HCT116 (cell line): ENCODE measurements at regions not wholly inside any gene's neighbourhood (a gene's known extent, or its start where the extent isn't known, plus 50 kb on each side); places are given as distances from the start of the nearest gene placed in this dataset.

Experiments
- ATAC-seq: fragments of 200-7000 bp; cut with Tn5 transposase; 2 replicates; pipeline ENCODE4 v1.9.1; 2020; ENCODE audit warnings: mild to moderate bottlenecking, moderate library complexity
- BruUV-seq: library from RNA; stranded (reverse); fragments of 400-500 nt; replicated peaks from 2 replicates; lab custom pipeline; 2021; lab: Mats Ljungman, UMichigan
- CTCF ChIA-PET: fragments of 300-600 bp; sonication (Branson Sonifier 250); formaldehyde crosslinking; loops from one replicate; lab custom pipeline; 2021; ENCODE audit warnings: antibody characterized with exemption; lab: Charles Lee
- POLR2A ChIA-PET: fragments of 300-600, 350-600 bp; sonication (Branson Sonifier 250); formaldehyde crosslinking; loops from one replicate; lab custom pipeline; 2021; ENCODE audit warnings: antibody characterized with exemption; lab: Charles Lee
- RAD21 ChIA-PET, 2 experiments: fragments of 300-600 bp; sonication (Branson Sonifier 250); formaldehyde crosslinking; loops; one replicate each; lab custom pipeline; 2023; ENCODE audit warnings: low total read pairs in 2 of 2; ENCODE audit not compliant: uncharacterized antibody in 2 of 2, unreplicated experiment in 2 of 2, low non-redundant PET in 1 of 2; lab: Charles Lee
- DNase-seq: peaks from one replicate; pipeline ENCODE4 v3.0.0-alpha.2; 2010; ENCODE audit warnings: low read depth, low spot score
- H2AFZ ChIP-seq: fragments of 200-600 bp; shearing (Covaris generic), sonication (generic); 2 replicates; pipeline ENCODE4 v1.6.1; 2017; ENCODE audit warnings: low read depth, mixed run types, mixed read lengths, antibody characterized with exemption, low read length; ENCODE audit not compliant: poor library complexity, severe bottlenecking
- H3K27ac ChIP-seq: 2 replicates; pipeline ENCODE4 v1.5.1; 2012; ENCODE audit warnings: low read depth, low read length
- H3K27me3 ChIP-seq: fragments of 200-600 bp; sonication (generic); 2 replicates; pipeline ENCODE4 v1.6.1; 2016; ENCODE audit warnings: mixed run types, low read length, mixed read lengths; ENCODE audit not compliant: insufficient read depth
- H3K36me3 ChIP-seq, 2 experiments: fragments of 200-500 bp in 1 of 2; fragments of 200-600 bp in 1 of 2; sonication (Bioruptor generic) in 1 of 2; sonication (generic) in 1 of 2; 2 replicates each; pipeline versions ENCODE4 v1.5.1 to v1.6.1; 2014 to 2016; ENCODE audit warnings: low read length in 2 of 2, inconsistent platforms in 1 of 2, mixed read lengths in 1 of 2, mixed run types in 1 of 2; ENCODE audit not compliant: insufficient read depth in 2 of 2, control insufficient read depth in 1 of 2
- H3K4me1 ChIP-seq, 2 experiments: fragments of 200-600 bp in 1 of 2; sonication (generic) in 1 of 2; 2 replicates each; pipeline versions ENCODE4 v1.5.1 to v1.6.1; 2012 to 2017; ENCODE audit warnings: low read length in 2 of 2, inconsistent platforms in 1 of 2, mild to moderate bottlenecking in 1 of 2, mixed read lengths in 1 of 2, mixed run types in 1 of 2, moderate library complexity in 1 of 2; ENCODE audit not compliant: insufficient read depth in 2 of 2, control insufficient read depth in 1 of 2
- H3K4me2 ChIP-seq: fragments of 200-600 bp; sonication (generic); 2 replicates; pipeline ENCODE4 v1.6.1; 2017; ENCODE audit warnings: mixed run types, low read length, mixed read lengths
- H3K4me3 ChIP-seq, 2 experiments: fragments of 200-600 bp in 1 of 2; sonication (generic) in 1 of 2; replicated peaks in 1 of 2; 2 replicates each; pipeline ENCODE4 v1.5.1; 2011 to 2016; ENCODE audit warnings: low read length in 2 of 2, control low read depth in 1 of 2, low read depth in 1 of 2, mild to moderate bottlenecking in 1 of 2, mixed read lengths in 1 of 2, mixed run types in 1 of 2
- H3K79me2 ChIP-seq: fragments of 200-600 bp; sonication (generic); 2 replicates; pipeline ENCODE4 v1.6.1; 2017; ENCODE audit warnings: mild to moderate bottlenecking, mixed run types, low read length, moderate library complexity, mixed read lengths; ENCODE audit not compliant: insufficient read depth
- H3K9ac ChIP-seq: fragments of 200-600 bp; sonication (generic); 2 replicates; pipeline ENCODE4 v1.6.1; 2016; ENCODE audit warnings: low read length, mixed read lengths
- H3K9me2 ChIP-seq: fragments of 200-600 bp; sonication (generic), shearing (Covaris generic); 2 replicates; pipeline ENCODE4 v1.6.1; 2017; ENCODE audit warnings: mixed run types, mild to moderate bottlenecking, moderate library complexity; ENCODE audit not compliant: insufficient read depth
- H3K9me3 ChIP-seq, 2 experiments: fragments of 200-500 bp in 1 of 2; fragments of 200-600 bp in 1 of 2; sonication (Bioruptor generic) in 1 of 2; sonication (generic) in 1 of 2; 2 replicates each; pipeline ENCODE4 v1.6.1; 2014 to 2017; ENCODE audit warnings: low read length in 2 of 2, mixed read lengths in 2 of 2, inconsistent platforms in 1 of 2, low read depth in 1 of 2, mild to moderate bottlenecking in 1 of 2, mixed run types in 1 of 2, moderate library complexity in 1 of 2; ENCODE audit not compliant: control insufficient read depth in 1 of 2, insufficient read depth in 1 of 2
- H4K20me1 ChIP-seq: fragments of 200-600 bp; sonication (generic), shearing (Covaris generic); 2 replicates; pipeline ENCODE4 v1.6.1; 2017; ENCODE audit warnings: mixed run types, mild to moderate bottlenecking, moderate library complexity; ENCODE audit not compliant: insufficient read depth
- CBX3 ChIP-seq: IDR thresholded peaks from 2 replicates; pipeline ENCODE4 v1.6.1; 2012; ENCODE audit warnings: low read depth
- CEBPB ChIP-seq: IDR thresholded peaks from 2 replicates; pipeline ENCODE4 v1.6.1; 2012; ENCODE audit warnings: low read depth
- EGR1 ChIP-seq: IDR thresholded peaks from 2 replicates; pipeline ENCODE4 v1.6.1; 2012; ENCODE audit warnings: low read depth
- ELF1 ChIP-seq: IDR thresholded peaks from 2 replicates; pipeline ENCODE4 v1.6.1; 2012; ENCODE audit warnings: low read depth, borderline replicate concordance
- EZH2 ChIP-seq: fragments of 200-600 bp; sonication (generic); IDR thresholded peaks from 2 replicates; pipeline ENCODE4 v1.6.1; 2017; ENCODE audit warnings: antibody characterized with exemption, mixed run types
- EZH2phosphoT487 ChIP-seq: fragments of 200-600 bp; IDR thresholded peaks from 2 replicates; pipeline ENCODE4 v1.6.1; 2018; ENCODE audit warnings: antibody characterized with exemption, borderline replicate concordance
- FOSL1 ChIP-seq: IDR thresholded peaks from 2 replicates; pipeline ENCODE4 v1.6.1; 2012; ENCODE audit warnings: low read depth
- JUND ChIP-seq: IDR thresholded peaks from 2 replicates; pipeline ENCODE4 v1.6.1; 2012
- POLR2A ChIP-seq: IDR thresholded peaks from 2 replicates; pipeline ENCODE4 v1.7.0; 2011; ENCODE audit warnings: borderline replicate concordance; ENCODE audit not compliant: insufficient read depth, insufficient read length; ENCODE audit errors: extremely low read depth
- POLR2AphosphoS5 ChIP-seq: IDR thresholded peaks from 2 replicates; pipeline ENCODE4 v1.6.1; 2011; ENCODE audit warnings: mild to moderate bottlenecking, low read depth, low read length, moderate library complexity
- RAD21 ChIP-seq: IDR thresholded peaks from 2 replicates; pipeline ENCODE4 v1.6.1; 2012; ENCODE audit warnings: low read depth, mild to moderate bottlenecking
- SIN3A ChIP-seq: IDR thresholded peaks from 2 replicates; pipeline ENCODE4 v1.6.1; 2012; ENCODE audit warnings: low read depth
- SP1 ChIP-seq: IDR thresholded peaks from 2 replicates; pipeline ENCODE4 v1.6.1; 2012; ENCODE audit warnings: low read depth
- TCF7L2 ChIP-seq: IDR thresholded peaks from 2 replicates; pipeline ENCODE4 v1.7.0; 2011; ENCODE audit warnings: borderline replicate concordance, inconsistent platforms; ENCODE audit not compliant: insufficient read depth, insufficient read length; ENCODE audit errors: extremely low read depth
- YY1 ChIP-seq: IDR thresholded peaks from 2 replicates; pipeline ENCODE4 v1.6.1; 2011; ENCODE audit warnings: low read length, low read depth, moderate library complexity, mild to moderate bottlenecking; ENCODE audit not compliant: insufficient replicate concordance; ENCODE audit errors: extremely low read depth
- ZFX ChIP-seq: fragments of 450-650 bp; IDR thresholded peaks from 2 replicates; pipeline ENCODE4 v1.6.1; 2017
- intact Hi-C: fragments of 100-400 bp; cut with micrococcal nuclease; formaldehyde crosslinking; loops from 2 replicates; pipeline ENCODE4 v1.10.0; 2022

- no peak for TF ChIP-seq POLR2AphosphoS5
- no peak for TF ChIP-seq FOSL1
- no peak for TF ChIP-seq JUND
- TF ChIP-seq POLR2A, result no peak
- TF ChIP-seq, all 23 proteins: peak for 0
These were observed 270.4 kb upstream of the LCORL start (continued) for GRCh38 chr4:18291981-18292380.

GRCh38 chr4:18291256-18291655 lies 269.7 kb upstream of the LCORL start:
- Histone ChIP-seq H3K9ac (no peak overlapping the region), H3K4me3 (no peak overlapping the region), H3K27me3 (peaks cover 3% of the 10 kb centered on the region; the same call in 1 of the 2 replicates), H3K79me2 (no peaks in the 10 kb centered on the region), H3K4me2 (no peak overlapping the region), H3K27ac (no peak overlapping the region), H2AFZ (no peak overlapping the region), H3K9me2 (no peaks in the 10 kb centered on the region), H3K36me3 (no peaks in the 10 kb centered on the region), H4K20me1 (no peaks in the 10 kb centered on the region), H3K4me1 (no peaks in the 10 kb centered on the region), H3K9me3 (no peaks in the 10 kb centered on the region)
- ChIA-PET POLR2A (no interaction called here), RAD21 (no interaction called here), CTCF (no interaction called here)
- no TSS peak for BruUV-seq
- TF ChIP-seq POLR2A, result no peak
- TF ChIP-seq EZH2phosphoT487, result no peak
- TF ChIP-seq CBX3, result no peak
- no peak for TF ChIP-seq EZH2
- TF ChIP-seq CEBPB, result no peak
- TF ChIP-seq ZFX, result no peak
- TF ChIP-seq FOSL1, result no peak
- TF ChIP-seq ELF1, result no peak
- no peak for TF ChIP-seq TCF7L2
- TF ChIP-seq POLR2AphosphoS5, result no peak
- no peak for TF ChIP-seq YY1
- TF ChIP-seq SP1, result no peak
- no peak for TF ChIP-seq RAD21
- TF ChIP-seq SIN3A, result no peak
- no peak for TF ChIP-seq EGR1
- ATAC-seq (no peak), DNase-seq (no peak)
- intact Hi-C loops, result no loop called here
